ENCODE measurements at regions not wholly inside any gene's neighbourhood (a gene's known extent, or its start where the extent isn't known, plus 50 kb on each side); places are given as distances from the start of the nearest gene placed in this dataset.

- Histone ChIP-seq H3K79me2 (ENCODE audit: insufficient read depth, low read length) (no peaks in the 10 kb centered on the region), H3K79me1 (ENCODE audit: insufficient read depth, low read depth, low read length, poor library complexity, severe bottlenecking) (no peaks in the 10 kb centered on the region), H2BK120ac (ENCODE audit: low read depth, low read length, poor library complexity, severe bottlenecking) (no peak overlapping the region), H3K27ac (ENCODE audit: insufficient read length, low read depth, low read length) (no peak overlapping the region), H2BK15ac (ENCODE audit: low read depth, low read length) (no peak overlapping the region), H4K5ac (ENCODE audit: insufficient read length, low read depth, low read length) (no peak overlapping the region), H4K8ac (replicated peaks; ENCODE audit: insufficient read length, low read depth, low read length) (no peak overlapping the region), H3K23ac (ENCODE audit: insufficient read length, low read depth, low read length) (no peak overlapping the region), H3K4ac (ENCODE audit: low read depth, low read length) (no peak overlapping the region), H2BK20ac (ENCODE audit: low read depth, low read length, poor library complexity, severe bottlenecking) (no peak overlapping the region), H3K27me3 (ENCODE audit: insufficient read depth, low read length) (no peaks in the 10 kb centered on the region), H3K56ac (ENCODE audit: insufficient read length, low read depth, low read length) (no peak overlapping the region), H3T11ph (ENCODE audit: low read length) (no peak overlapping the region), H3K4me2 (ENCODE audit: insufficient read depth, insufficient read length, low read length) (no peak overlapping the region), H3K9ac (ENCODE audit: extremely low read depth, insufficient read length, low read length) (no peak overlapping the region), H2AK5ac (ENCODE audit: insufficient read length, low read length) (no peak overlapping the region), H2BK5ac (ENCODE audit: insufficient read length, low read length) (no peak overlapping the region), H3K9me3 (ENCODE audit: control insufficient read depth, low read depth, low read length) (no peaks in the 10 kb centered on the region), H2AFZ (ENCODE audit: low read length) (no peak overlapping the region), H4K91ac (ENCODE audit: insufficient read length, low read depth, low read length) (no peak overlapping the region), H4K20me1 (ENCODE audit: control insufficient read depth, insufficient read depth, insufficient read length) (no peaks in the 10 kb centered on the region), H3K23me2 (ENCODE audit: insufficient read length, low read depth, low read length, poor library complexity, severe bottlenecking) (no peaks in the 10 kb centered on the region), H3K14ac (ENCODE audit: insufficient read depth, low read length) (no peak overlapping the region), H2BK12ac (ENCODE audit: insufficient read length, low read depth, low read length) (no peak overlapping the region), H3K18ac (ENCODE audit: insufficient read length, low read depth, low read length) (no peak overlapping the region), H3K4me1 (ENCODE audit: insufficient read depth, low read length) (no peaks in the 10 kb centered on the region)
- Mint-ChIP-seq H3K27ac (no peak overlapping the region), H3K36me3 (ENCODE audit: insufficient read depth in 1 of 3, low read depth in 3 of 3) (no peaks in the 10 kb centered on the region), H3K4me3 (no peak overlapping the region), H3K9me3 (no peaks in the 10 kb centered on the region), H3K4me1 (no peaks in the 10 kb centered on the region), H3K27me3 (ENCODE audit: low read depth) (peaks cover 1% of the 10 kb centered on the region; the same call in 1 of the 2 replicates)
- no peak for DNase-seq
- TF ChIP-seq CTCF (conservative IDR thresholded peaks at IDR 0.05) = no peak
- WGBS (ENCODE audit: extremely low coverage, insufficient read length, low lambda C conversion rate) = no CpG with 5 or more reads among the region's 2 CpGs
These were observed 163.6 kb downstream of the LRRC70 start for GRCh38 chr5:62742207-62742606.

Data from H9 (cell line).